HG03575 (cell line): ENCODE measurements at regions not wholly inside any gene's neighbourhood (a gene's known extent, or its start where the extent isn't known, plus 50 kb on each side); places are given as distances from the start of the nearest gene placed in this dataset.
"Not testable (repeated sequence)": the region's sequence is repeated elsewhere in the genome, so short reads cannot be mapped to it uniquely, and the experiment has no call there.

ENCODE experiments used
- ATAC-seq: cut with Tn5 transposase; IDR thresholded peaks from one replicate; pipeline ENCODE4 v1.9.1; 2021; ENCODE audit not compliant: unreplicated experiment, insufficient number of reproducible peaks, low FRiP score; ENCODE audit errors: extremely low read depth

DNA sequence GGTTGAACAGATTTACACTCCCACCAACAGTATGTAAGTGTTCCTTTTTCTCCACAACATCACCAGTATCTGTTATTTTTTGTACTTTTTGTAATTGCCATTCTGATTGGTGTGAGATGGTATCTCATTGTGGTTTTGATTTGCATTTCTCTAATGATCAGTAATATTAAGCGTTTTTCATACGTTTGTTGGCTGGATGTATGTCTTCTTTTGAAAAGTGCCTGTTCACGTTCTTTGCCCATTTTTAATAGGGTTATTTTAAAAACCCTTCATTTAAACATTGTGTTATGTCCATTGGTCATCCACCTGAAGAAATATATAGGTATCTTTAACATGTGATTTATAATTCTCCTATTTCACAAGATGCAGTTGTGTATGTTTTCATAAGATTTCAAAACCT is 291.3 kb downstream of the SEMA3D start:
- ATAC-seq = no peak

DNA sequence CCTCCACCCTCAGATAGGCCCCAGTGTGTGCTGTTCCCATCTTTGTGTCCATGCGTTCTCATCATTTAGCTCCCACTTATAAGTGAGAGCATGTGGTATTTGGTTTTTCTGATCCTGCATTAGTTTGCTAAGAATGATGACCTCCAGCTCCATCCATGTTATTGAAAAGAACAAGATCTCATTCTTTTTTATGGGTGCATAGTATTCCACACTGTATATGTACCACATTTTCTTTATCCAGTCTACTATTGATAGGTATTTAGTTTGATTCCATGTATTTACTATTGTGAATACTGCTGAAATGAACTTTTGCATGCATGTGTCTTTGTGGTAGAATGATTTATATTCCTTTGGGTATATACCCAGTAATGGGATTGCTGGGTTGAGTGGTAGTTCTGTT is 303.3 kb downstream of the SEMA3D start:
- not testable (repeated sequence) for ATAC-seq

DNA sequence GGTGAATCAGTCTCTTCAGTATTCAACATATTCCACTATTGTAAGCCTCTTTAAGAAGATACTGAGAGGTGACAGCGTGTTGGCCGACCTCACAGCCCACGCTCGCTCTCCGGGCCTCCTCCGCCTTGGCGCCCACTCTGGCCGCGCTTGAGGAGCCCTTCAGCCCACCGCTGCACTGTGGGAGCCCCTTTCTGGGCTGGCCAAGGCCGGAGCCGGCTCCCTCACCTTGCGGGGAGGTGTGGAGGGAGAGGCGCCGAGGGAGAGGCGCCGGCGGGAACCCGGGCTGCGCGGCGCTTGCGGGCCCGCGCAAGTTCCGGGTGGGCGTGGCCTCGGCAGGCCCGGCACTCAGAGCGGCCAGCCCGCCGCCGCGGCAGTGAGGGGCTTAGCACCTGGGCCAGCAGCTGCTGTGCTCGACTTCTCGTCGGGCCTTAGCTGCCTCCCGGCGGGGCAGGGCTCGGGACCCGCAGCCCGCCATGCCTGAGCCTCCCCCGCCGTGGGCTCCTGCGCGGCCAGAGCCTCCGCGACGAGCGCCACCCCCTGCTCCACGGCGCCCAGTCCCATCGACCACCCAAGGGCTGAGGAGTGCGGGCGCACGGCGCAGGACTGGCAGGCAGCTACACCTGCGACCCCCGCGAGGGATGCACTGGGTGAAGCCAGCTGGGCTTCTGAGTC is 306.4 kb downstream of the SEMA3D start:
- not testable (repeated sequence) for ATAC-seq

DNA sequence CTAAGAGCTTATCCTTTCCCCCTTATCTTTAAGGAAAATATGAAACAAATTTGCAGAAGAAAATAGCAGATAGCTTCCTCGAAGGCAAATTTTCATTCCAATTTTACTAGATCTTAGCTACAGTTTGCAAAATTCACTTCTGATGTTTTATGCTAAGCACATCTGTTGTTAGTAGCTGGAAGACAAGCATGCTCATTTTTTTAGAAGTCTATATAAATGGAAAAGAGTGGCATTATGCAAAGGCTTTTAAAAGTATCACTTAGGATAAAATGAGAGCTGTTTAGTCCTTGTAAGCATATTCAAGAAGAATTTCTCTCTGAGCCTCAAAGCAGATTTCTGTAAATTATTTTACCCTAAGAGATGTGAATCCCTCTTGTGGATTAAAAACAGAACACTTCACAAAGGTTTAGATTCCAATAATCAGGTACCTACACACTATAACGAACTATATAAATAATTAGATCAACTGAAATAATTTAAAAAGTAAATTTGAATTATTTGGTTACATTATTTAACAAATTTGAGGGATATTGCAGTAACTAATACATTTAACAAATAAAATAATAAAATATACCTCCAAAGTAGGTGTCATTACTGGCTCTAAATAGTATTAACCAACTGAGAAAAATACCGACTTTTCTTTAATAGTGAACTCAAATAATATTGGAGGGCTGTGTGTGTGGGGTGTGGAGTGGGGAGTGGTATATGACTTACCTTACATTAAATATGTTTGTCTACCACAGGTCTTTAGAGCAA is 307.1 kb downstream of the SEMA3D start:
- no peak for ATAC-seq

DNA sequence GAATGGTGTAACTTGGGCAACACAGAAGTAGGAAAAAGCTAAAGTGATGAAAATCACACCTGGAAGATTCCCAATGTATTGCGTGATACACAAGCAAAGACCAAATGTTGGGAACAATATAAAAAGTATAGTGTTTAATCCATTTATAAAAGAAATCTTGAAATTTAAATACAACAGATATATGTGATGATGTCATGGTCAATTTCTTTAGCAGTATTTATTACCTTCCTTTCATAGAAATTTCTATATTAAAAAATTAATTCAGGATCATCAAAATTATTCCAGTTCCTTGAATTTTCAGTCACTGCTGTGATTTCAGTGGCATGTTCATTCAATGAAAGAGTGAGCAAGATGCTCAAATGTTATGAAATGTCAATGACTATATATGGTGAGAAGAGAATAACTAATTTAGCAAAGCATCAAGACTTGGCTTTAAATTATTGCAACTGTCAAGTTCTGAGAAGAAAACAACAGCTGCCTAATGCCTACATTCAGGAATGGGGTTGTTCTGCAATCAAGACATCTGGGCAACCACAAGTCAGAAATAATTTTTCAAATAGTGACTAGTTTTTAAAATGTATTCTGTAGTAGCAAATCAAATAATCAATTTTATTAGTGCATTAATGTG is 308.8 kb downstream of the SEMA3D start:
- ATAC-seq = no peak

DNA sequence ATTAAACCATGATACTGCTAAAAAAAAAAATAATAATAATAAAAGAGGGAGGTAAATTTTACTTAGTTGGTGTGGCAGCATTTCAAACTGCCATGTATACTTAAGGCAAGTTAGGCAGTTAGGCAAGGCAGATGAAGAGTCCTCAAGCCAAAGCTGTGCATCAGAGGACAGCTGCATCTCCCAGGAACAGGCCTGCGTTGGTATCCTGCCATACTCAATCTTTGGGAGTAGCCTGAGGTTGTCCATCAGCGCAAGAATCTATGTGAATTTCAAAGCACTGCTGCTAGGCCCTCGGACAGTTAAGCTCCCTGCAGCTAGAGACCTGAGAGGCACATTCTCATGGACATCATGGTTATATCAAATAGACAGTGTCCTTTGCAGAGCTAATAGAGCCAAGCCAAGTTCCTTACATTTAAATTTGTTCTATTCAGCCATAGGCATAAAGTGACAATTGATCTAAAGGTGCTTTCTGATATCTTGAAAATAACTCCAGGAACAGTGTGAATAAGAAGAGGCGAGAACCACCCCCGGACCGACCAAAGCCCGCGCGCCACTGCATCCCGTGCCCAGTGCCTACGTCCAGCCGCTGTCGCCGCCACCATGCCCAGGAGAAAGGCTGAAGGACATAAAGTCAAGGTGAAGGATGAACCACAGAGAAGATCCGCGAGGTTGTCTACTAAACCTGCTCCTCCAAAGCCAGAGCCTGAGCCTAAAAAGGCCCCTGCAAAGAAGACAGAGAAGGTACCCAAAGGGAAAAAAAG is 310.6 kb downstream of the SEMA3D start:
- no peak for ATAC-seq

DNA sequence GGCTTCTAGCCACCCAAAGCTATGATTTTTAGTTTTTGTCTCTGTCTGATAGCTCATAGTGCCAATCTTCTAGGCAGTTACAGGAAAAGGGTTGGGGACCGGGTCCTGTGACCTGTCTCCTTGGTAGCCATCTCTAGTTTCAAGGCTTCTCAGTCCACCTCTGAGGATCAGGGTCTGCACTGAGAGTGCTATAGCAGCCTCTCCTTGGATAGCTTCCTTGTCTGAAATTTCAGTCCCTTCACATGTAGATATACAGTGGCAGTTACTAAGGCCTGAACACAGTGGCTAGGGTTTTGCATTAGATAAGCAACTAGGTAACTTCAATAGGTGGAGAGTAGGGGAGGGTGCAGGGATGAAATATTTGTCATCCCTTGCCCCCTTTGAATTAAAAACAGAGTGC is 321.3 kb downstream of the SEMA3D start:
- ATAC-seq = no peak

DNA sequence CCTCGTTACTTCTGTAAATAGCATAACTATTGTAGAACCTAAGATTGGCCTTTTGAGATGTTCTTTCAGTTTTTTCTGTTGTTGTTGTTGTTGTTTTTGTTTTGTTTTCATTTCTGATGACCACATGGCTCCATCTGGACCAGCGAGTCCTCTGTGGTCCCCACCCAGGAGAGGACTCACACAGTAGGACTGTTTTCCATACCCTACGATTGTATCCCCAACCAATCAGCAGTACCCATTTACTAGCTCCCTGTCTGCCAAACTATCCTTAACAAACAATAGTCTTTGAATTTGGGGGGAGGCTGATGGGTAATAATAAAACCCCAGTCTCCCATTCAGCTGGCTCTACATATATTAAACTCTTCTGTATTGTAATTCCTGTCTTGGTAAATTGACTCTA is 329.5 kb downstream of the SEMA3D start:
- ATAC-seq = no peak

DNA sequence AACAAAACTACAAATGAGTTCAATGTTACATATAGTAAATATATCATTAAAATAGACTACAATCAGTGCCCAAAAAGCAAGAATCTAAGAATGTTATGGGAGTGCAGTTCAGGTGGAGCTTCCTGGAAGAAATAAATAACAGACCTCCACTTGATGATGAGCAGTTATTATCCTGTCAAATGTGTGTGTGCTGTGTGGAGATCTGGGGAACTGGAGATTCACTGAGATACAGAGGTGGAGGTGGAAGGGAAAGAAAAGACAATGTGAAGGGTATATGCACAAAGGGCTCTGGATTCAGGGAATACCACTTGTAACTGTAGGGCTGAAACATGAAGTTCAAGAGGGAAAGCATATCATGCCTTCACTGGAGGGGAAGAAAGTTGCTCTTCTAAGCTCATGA is 331.1 kb downstream of the SEMA3D start:
- no peak for ATAC-seq

DNA sequence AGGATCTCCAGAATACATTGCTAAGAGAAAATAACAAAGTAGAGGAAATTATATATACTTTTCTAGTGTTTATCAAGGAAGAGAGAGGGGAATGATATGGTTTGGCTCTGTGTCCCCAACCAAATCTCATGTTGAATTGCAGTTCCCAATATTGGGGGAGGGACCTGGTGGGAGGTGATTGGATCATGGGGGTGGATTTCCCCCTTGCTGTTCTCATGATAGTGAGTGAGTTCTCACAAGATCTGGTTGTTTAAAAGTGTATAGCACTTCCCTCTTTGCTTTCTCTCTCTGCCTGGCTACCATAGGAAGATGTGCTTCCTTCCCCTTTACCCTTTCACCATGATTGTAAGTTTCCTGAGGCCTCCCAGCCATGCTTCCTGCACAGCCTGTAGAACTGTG is 337.9 kb downstream of the SEMA3D start:
- ATAC-seq = not testable (repeated sequence)

DNA sequence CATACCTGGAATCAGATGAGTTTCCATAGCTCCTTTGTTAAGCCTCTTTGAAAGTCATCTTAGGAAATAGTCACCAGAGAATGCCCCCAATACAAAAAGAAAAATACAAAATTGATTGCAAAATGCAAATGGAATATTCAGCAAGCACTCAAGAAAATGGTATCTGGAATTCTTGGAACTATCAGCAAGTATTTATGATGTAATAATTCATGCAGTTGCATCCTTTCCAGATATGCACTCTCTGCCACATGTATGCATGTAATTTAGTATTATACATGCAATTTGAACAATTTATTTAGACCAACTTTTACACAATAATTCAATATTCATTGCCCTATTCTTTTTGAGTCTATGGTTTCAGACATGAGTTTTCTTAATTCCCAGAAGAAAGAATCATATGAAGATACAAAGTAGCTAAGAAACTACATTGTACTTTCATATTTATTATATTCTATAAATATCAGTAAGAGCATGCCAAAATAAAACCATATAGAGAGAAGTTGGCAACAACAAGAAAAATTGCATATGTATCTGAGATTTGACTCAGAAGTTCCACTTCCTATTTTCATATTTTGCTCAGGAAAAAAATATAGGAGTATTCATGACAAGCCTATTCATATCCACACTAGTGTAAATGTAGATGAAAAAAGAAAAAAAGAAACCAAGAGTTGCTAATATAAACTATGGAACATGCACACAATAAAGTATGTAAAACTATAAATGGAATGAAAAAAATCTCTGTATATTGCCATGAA is 338.5 kb downstream of the SEMA3D start:
- no peak for ATAC-seq

DNA sequence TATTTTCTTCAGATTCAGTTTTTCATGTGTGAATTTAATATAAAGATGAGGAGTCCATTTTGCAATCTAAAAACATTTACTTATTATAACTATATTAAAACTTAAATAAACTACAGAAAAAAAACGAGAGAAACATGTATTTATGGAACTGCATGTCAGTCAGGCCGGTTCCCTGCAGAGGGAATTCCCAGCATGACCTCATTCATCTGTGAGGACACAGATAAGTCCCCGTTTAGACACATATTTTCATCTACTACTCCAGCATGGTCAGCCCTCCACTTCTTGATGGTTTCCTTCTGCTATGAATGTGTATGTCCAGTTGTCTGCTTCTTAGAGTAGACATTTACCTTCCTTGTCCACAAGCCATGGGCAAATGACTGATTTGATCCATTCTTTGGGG is 339.1 kb downstream of the SEMA3D start:
- ATAC-seq = no peak

DNA sequence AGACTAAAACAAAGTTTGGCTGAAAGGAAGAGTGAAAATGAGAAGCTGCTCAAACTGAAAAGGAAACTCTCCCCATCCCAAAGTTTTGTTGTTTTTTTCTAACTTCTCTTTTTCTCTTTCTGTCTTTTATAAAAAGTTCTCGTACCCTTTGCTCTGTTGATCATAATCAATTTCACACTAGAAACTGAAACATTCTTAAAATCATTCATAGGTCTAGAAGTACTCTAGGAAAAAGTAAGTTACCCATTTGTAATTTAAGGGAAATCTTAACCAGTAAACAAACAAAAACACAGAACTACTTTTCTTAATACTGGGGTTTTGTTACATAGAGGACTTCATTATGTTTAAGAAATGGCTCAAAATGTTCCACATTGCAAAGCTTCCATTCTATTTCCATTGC is 339.8 kb downstream of the SEMA3D start:
- ATAC-seq = no peak

DNA sequence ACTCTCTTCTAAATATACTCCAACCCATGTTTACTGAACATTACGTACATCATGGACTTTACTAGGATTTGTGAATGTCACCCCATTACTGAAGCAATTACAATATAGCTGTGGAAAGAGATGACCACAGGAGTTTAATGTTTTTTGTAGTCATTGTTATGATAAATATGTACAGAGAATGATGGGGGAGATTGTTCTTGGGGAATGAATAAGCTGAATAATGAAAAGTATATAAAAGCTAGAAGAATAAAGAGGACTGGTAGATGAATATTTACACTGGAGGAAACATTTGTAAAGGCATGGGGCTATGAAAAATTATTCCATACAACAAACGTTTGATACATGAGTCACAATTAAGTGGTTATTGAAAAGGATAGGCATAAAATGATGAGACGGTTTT is 340.9 kb downstream of the SEMA3D start:
- no peak for ATAC-seq

DNA sequence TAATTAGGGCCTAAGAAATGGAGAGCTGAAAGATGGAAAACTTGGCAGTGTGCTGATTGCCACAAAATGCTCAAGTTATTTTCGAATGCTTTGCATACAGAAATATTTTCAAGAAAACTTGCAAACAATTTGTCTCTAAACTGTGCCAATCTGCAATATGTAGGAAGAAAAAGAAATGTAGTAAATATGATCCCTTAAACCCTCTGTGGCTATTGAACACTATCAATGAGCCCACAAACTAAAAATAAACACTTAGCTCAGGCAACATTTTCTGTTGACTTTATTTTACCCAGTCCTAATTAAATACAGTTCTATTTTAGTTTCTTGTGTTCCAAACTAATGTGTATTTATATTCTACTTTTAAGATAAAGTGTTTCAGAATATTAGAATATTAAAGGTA is 342.1 kb downstream of the SEMA3D start:
- no peak for ATAC-seq

DNA sequence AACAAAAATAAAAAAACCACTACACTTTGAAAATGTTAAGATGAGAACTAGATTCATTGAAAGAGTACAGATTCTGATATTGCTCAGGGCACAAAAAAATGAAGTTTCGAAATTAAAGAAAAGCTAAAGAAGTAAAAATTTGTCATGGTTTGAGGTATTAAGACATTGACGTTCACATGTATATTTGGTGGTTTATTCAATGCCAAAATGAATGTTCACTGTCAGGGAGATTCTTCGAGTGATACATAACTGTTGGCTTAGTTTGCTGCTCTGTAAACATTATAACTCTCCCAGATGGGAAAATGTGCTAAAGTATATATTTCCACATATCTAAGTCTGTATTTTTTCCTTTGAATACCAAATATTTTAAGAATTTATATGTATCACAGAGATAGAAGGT is 345.0 kb downstream of the SEMA3D start:
- no peak for ATAC-seq

DNA sequence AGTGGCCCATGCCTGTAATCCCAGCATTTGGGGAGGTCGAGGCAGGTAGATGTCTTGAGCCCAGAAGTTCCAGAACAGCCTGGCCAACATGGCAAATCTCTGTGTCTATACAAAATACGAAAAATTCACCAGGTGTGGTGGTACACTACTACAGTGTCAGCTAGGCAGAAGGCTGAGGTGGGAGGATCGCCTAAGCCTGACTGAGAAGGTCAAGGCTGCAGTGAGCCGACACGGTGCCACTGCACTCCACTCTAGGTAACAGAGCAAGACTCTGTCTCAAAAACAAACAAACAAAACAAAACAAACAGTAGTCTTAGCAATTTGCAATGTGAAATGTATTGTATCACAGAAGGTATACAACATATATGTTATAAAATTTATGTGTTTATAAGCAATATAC is 348.0 kb downstream of the SEMA3D start:
- ATAC-seq = no peak

DNA sequence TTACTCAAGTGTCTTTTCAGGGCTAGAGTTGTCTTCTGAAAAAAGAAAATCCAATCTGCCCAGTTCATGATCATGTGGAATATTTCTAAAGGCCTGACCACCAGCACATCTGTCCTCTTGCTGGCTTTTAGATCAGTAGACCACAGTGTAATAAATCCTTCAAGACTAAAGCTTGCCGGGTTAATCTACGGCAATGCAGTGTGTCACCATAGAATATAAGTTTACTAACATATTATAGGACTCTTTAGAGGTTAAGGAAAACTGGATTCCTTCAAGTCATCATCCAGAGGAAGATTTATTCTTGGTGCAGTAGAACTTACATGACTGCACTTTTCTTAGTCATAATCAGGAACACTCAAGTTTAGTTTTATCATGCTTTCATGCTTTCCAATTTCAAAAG is 349.5 kb downstream of the SEMA3D start:
- no peak for ATAC-seq

DNA sequence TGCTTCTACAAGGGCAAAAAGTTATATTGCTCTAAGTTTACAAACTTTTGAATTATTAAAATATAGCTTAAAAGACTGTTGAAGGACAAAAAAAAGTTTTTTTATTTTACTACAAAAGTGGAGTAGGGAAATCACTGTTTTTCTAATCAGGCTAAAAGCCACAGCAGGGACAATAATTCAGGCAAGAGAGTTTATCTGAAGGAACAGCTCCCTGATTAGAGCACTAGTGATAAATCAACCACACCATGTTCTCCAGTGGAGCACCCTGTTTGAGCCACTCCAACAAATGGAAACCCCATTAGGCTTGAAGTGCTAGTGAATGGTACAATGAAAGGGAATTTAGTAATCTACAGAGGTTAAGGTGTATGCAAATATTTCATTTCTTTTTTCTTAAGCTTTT is 357.1 kb downstream of the SEMA3D start:
- no peak for ATAC-seq
